Stimulated activated CD4-positive, alpha-beta T cell treated with anti-CD3 and anti-CD28 coated beads, Interleukin-4, amount 100 ng/mL, for 48 hours (primary cell): ENCODE measurements at regions not wholly inside any gene's neighbourhood (a gene's known extent, or its start where the extent isn't known, plus 50 kb on each side); places are given as distances from the start of the nearest gene placed in this dataset.

ENCODE experiments used
- DNase-seq, 2 donors: peaks; one replicate each; pipeline ENCODE4 v3.0.0-alpha.2; 2020; ENCODE audit warnings: low read depth in 2 of 2

GRCh38 chr13:88086577-88086976 lies 415.4 kb downstream of the SLITRK5 start:
- no peak for DNase-seq

- DNase-seq: no peak
Measured at GRCh38 chr13:88097541-88097940, 426.4 kb downstream of the SLITRK5 start.

- DNase-seq: no peak
Measured at GRCh38 chr13:88103824-88104223, 432.7 kb downstream of the SLITRK5 start.

DNA sequence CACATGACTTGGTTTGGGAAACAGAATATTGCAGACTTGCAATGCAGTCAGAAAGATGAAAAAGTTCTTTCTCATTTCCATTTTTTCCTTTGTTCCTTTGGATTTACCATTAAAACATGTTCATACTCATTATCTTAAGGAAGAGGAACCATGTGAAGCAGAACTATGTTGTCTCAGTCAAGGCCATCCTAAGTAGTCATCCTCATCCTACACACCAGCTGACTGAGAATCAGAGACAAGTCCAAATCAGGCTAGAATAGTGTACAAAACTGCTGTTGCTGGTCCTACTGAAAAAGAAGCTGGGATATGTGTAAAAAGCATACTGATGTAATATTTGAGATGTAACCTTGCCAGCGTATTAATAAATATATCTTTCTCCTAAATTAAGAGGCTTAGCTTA lies 433.4 kb downstream of the SLITRK5 start:
- DNase-seq: no peak

DNA sequence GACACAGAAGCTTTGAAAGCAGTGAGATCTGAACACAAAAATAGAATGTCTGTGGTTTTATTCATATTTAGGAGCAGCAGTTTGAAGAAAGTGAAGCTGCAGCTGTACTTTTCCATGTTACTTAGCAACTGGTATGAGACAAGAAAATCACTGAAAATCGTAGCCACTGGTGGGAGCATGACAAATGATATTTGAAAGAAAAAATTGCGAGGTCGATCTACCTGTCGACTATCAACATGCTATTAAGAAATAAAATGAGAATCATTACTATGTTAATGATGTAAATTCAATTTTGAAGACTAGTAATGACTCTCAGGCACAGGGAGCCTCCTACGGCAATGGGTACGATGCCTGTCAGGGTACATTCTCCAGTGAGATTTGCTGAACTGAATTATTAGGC lies 436.4 kb downstream of the SLITRK5 start:
- no peak for DNase-seq

DNA sequence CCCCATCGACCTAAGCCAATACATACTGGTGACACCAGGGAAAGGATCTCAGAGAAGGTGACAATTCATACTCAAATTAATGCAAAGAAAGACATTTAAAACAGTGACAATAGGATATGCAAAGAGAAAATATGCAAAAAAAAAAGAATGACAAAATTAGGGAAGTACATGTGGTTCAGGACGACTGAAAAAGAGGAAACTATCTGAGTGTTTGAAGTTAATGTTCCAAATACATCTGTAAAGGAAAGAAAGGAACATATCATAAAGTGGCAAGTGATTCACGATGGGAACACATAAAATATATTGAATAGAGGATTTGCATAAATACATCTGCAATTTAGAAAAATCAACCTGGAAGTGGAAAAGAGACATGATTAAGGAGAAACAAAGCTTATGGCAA lies 441.4 kb downstream of the SLITRK5 start:
- DNase-seq: no peak

GRCh38 chr13:88115976-88116375 lies 444.8 kb downstream of the SLITRK5 start:
- no peak for DNase-seq

DNA sequence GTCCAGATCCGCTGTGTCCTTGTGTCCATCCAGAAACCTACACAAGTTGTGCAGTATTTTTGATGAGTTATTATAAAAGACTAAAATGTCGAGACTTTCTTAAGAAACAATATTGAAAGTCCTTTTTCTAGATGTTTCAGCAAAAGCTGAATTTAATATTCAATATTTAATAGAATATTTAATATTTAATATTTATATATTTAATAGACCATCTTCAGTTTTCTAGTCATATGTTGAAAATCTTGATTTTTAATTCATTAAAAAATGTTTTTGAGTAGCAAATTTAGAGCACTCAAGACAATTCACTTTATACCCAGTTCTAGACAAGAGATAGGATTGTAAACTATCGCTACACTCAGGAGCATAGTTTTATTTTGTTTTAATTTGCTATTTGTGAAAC lies 447.8 kb downstream of the SLITRK5 start:
- DNase-seq: no peak

- no peak for DNase-seq
Measured at GRCh38 chr13:88124142-88124541, 453.0 kb downstream of the SLITRK5 start.

DNA sequence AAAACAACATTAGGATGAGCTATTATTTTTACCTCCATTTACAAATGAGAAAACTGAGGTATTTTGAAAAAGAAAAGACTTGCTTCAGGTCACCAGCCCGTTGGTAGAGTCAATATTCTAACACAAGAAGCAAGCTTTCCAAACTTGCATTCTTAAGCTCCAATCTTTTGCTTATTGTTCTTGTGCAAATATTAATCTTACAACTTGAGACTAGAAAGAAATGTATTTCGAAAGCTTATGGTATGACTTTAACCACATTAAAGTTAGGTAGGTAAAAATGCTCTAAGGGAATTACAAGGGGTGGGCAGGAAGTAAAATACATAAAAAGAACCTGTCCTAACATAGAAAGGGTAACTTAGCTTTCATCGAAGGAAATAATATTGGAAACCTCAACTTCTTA lies 453.9 kb downstream of the SLITRK5 start:
- DNase-seq: no peak

DNA sequence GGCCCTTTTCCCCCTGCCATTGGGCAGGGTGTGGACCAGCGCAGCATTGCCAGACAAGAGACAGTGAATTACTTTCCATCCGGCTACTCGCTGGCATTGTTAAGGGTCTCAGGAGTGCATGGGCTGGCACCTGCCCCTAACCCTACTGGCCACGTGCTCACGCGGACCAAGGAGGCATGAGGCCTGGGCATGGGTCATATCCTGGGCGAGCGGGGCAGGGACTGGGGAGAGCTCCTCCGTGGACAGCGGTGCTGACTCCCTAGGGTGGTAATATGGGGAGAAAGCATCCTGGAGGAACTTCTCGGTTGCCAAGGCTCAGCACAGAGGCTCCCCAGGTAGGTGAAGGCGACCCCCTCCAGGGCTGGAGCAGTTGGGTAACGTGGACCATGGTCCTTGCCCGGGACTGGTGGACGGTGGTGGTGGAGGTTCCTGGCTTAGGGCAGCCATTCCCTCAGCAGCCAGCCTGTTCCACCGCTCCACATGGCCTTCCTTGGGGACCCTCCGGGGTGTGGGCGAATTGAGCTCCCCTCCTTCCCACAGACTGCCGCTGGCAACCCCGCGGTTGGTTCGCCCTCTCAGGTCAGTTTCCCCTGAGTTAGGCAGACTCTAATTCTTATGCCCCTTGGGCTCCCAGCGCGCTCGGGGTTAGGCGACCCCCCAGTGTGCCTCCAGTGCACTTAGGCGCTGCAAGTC lies 465.1 kb downstream of the SLITRK5 start:
- DNase-seq: no peak

GRCh38 chr13:88142653-88143052 lies 471.5 kb downstream of the SLITRK5 start:
- DNase-seq: no peak

DNA sequence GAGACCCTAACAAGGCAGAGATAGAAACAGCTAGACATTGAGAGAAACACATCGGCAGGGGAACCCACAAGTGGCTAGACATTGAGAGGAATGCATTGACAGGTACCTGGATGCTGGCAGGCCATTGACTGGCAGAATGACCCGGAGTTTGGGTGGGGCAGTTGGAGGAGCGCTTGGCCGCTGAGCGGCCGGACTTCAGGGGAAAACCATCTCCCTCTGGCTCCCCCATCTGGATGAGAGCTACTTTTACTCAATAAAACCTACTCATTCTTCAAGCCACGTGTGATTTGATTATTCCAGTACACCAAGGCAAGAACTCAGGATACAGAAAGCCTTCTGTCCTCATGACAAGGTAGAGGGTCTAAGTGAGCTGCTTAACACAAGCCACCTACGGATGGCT lies 473.4 kb downstream of the SLITRK5 start:
- DNase-seq: no peak

- DNase-seq: no peak
Measured at GRCh38 chr13:88153353-88153752, 482.2 kb downstream of the SLITRK5 start.

GRCh38 chr13:88154001-88154400 lies 482.8 kb downstream of the SLITRK5 start:
- DNase-seq: no peak

DNA sequence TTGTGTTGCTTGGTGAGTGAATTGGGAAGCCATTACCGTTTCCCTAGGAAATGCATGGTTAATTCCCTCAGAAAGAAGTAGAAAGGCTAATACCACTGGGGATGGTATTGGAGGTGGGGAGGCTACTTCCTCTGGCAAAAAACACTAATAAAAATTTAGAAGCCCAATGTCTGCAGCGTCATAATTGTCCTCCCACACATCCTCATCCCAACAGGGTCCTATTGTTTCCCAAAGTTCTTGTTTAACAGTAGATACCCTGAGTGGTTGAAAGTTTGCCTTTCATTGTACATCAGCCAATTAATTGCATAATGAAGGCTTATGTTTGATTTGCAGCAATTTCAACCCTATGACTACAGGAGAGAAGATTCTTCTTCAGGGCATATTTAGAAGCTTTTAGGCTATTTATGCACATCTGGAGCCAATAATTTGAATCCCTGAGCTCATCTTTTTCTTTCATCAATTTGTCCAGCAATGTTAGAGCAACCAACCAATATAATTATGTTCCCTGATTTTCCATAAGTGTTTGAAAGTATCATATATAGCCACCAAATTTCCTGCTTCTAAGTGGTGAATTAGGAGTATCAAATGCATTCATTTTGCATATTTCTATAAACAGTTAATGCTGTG lies 491.0 kb downstream of the SLITRK5 start:
- DNase-seq: no peak

DNA sequence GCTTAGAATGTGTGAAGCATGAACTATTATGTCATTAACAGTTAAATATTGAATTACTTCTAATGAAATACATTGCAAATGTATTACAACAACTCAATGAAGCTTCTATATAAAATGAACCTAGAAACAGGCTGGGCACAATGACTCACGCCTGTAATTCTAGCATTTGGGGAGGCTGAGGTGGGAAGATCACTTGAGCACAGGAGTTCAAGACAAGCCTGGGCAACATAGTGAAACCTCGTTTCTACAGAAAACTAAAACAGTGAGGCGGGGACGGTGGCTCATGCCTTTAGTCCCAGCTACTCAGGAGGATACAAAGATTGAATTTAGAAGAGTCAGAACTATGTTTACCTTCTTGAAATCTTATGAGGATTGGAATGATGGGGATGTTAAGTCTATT lies 505.1 kb downstream of the SLITRK5 start:
- no peak for DNase-seq

- DNase-seq: no peak
Measured at GRCh38 chr13:88183440-88183839, 512.3 kb downstream of the SLITRK5 start.

DNA sequence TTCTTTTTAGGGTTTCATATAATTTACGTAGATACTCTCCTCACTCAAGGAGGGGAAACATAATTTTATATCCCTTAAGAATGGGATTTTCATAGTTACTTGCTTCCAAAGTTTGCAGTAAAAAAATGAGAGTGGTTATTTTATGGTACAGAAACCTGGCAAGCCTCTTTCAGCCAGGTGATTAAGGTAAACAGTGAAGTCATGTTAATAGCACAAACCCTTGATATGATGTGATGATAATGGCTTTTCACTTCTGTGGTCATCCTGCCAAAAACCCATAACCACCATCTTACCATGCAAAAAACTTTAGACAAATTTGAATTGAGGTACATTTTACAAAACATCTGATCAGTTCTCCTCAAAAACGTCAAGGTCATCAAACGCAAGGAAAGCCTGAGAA lies 517.8 kb downstream of the SLITRK5 start:
- DNase-seq: no peak

GRCh38 chr13:88189728-88190127 lies 518.6 kb downstream of the SLITRK5 start:
- no peak for DNase-seq

- DNase-seq: no peak
Measured at GRCh38 chr13:88196106-88196505, 524.9 kb downstream of the SLITRK5 start.

GRCh38 chr13:88217372-88217771 lies 546.2 kb downstream of the SLITRK5 start:
- no peak for DNase-seq

DNA sequence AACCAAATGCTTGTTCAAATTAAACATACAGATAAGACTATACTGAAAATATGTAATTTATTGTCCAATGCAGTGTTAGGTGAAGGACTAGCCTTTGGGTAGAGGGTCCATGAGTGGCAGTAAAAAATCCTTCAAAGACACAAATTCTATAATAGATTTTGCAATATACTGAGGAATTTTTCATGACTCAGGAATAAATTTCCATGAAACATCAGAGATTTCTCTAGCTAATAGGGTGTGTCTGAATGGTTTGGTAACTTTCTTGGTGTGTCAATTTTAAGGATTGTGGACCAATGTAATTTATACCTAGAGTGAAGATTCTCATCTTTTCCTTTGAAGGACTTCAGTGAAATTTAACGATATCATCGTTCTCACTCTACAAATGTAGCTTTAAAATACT lies 546.7 kb downstream of the SLITRK5 start:
- no peak for DNase-seq

DNA sequence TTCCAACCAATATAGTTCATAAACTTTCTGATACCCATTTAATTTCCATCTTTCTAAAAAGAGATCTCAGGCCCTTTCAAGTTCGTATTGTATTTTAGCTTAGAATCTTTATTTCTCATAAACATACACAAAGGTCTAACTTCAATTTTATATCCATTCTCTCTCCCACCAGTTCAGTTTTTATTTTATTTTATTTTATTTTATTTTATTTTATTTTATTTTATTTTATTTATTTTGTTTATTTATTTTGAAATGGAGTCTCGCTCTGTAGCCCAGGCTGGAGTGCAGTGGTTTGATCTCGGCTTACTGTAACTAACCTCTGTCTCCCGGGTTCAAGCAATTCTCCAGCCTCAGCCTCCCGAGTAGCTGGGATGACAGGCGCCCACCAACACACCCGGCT lies 552.8 kb downstream of the SLITRK5 start:
- DNase-seq: no peak
